HEK293T (cell line): ENCODE measurements at regions not wholly inside any gene's neighbourhood (a gene's known extent, or its start where the extent isn't known, plus 50 kb on each side); places are given as distances from the start of the nearest gene placed in this dataset.

Experiments used
- CTBP1 ChIP-seq: fragments of 450-650 bp; IDR thresholded peaks from 2 replicates; pipeline ENCODE4 v1.6.1; 2016; ENCODE audit warnings: borderline replicate concordance
- ELF4 ChIP-seq: fragments of 450-650 bp; IDR thresholded peaks from 2 replicates; pipeline ENCODE4 v1.6.1; 2017; ENCODE audit warnings: antibody characterized with exemption
- FOXK2 ChIP-seq: fragments of 450-650 bp; IDR thresholded peaks from 2 replicates; pipeline ENCODE4 v1.6.1; 2016; ENCODE audit warnings: mild to moderate bottlenecking
- FOXM1 ChIP-seq: fragments of 450-650 bp; IDR thresholded peaks from 2 replicates; pipeline ENCODE4 v1.6.1; 2017; ENCODE audit warnings: mild to moderate bottlenecking, borderline replicate concordance
- LEF1 ChIP-seq: fragments of 450-650 bp; IDR thresholded peaks from 2 replicates; pipeline ENCODE4 v1.6.1; 2017; ENCODE audit warnings: mild to moderate bottlenecking, borderline replicate concordance
- NFRKB ChIP-seq: fragments of 450-650 bp; IDR thresholded peaks from 2 replicates; pipeline ENCODE4 v1.6.1; 2016; ENCODE audit warnings: mild to moderate bottlenecking, moderate library complexity
- SP1 ChIP-seq: fragments of 450-650 bp; IDR thresholded peaks from 2 replicates; pipeline ENCODE4 v1.6.1; 2017
- SUZ12 ChIP-seq: fragments of 450-650 bp; IDR thresholded peaks from 2 replicates; pipeline ENCODE4 v1.6.1; 2016; ENCODE audit warnings: mild to moderate bottlenecking
- TARDBP ChIP-seq: fragments of 450-650 bp; IDR thresholded peaks from 2 replicates; pipeline ENCODE4 v1.6.1; 2016
- TF ChIP-seq, protein P1 (sequence below): fragments of 450-650 bp; IDR thresholded peaks from 2 replicates; pipeline ENCODE4 v1.6.1; 2016

DNA sequence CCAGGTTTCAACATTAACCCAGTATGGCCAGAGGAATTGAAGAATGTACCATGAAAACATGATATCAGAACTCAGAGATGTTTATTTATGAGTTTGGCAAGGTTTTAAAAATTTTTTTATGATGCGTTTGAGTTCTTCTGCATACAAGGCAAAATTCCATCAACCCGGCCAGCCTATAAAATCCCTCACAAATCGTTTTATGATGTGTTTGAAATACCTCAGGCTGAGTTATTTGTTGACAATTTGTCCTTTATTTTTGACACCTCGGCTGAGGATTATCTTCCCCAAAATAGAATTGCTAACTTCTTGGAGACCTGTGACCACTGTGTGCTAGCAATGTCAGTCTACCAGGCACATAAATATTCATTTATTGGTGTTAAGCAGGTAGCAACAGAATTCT is 91.9 kb upstream of the SLC24A3 start:
- TF ChIP-seq ELF4 (no peak), TARDBP (no peak), NFRKB (no peak), LEF1 (no peak), SUZ12 (no peak), SP1 (no peak), CTBP1 (no peak), FOXM1 (no peak), FOXK2 (no peak)
- TF ChIP-seq, protein P1, sequence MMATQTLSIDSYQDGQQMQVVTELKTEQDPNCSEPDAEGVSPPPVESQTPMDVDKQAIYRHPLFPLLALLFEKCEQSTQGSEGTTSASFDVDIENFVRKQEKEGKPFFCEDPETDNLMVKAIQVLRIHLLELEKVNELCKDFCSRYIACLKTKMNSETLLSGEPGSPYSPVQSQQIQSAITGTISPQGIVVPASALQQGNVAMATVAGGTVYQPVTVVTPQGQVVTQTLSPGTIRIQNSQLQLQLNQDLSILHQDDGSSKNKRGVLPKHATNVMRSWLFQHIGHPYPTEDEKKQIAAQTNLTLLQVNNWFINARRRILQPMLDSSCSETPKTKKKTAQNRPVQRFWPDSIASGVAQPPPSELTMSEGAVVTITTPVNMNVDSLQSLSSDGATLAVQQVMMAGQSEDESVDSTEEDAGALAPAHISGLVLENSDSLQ = no peak
